ENCODE measurements at regions not wholly inside any gene's neighbourhood (a gene's known extent, or its start where the extent isn't known, plus 50 kb on each side); places are given as distances from the start of the nearest gene placed in this dataset.

DNA sequence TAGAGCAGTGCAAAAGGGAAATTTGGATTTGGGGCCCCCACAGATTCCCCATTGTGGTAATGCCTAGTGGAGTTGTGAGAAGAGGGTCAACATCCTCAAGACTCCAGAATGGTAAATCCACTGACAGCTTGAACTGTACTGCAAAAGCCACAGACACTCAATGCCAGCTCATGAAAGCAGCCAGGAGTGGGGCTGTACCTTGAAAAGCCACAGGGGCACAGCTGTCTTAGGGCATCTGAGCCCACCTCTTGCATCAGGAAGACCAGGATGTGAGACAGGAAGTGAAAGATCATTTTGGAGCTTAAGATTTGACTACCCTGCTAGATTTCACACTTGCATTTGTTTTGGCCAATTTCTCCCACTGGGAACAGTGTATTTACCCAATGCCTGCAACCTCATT lies 1548.9 kb upstream of the PCDH20 start:
- no peak for DNase-seq

GRCh38 chr13:62960723-62961122 lies 1545.1 kb upstream of the PCDH20 start:
- DNase-seq = no peak

- DNase-seq = no peak
These were observed 1518.2 kb upstream of the PCDH20 start for GRCh38 chr13:62933809-62934208.

DNA sequence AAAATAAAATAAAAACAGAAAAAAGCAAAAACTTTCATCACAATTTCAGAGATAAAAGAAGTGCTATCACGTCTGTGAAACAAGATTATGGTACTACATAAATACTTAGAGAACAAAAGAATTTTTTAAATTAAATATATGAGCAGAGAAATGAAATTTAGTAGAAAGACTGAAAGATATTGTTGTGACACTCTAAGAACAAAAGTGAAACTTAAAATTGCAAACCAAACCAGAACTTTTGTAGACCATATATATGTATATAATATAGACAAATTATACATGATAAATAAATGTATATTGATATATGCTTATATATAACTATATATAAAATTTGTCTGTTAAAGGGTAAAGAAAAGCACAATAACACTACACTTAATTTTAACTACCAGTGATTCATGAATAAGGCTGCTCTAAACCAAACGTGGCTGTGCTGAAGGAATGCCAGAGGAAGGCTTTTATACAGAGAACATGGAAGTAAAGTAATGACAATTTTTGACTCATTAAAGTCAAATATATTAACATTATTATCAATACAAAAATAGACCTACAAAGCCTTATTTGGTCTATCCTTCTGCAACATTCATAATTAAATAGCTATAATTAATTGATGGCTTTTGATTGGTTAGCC lies 1516.7 kb upstream of the PCDH20 start:
- no peak for DNase-seq

GRCh38 chr13:62931853-62932252 lies 1516.2 kb upstream of the PCDH20 start:
- no peak for DNase-seq

DNA sequence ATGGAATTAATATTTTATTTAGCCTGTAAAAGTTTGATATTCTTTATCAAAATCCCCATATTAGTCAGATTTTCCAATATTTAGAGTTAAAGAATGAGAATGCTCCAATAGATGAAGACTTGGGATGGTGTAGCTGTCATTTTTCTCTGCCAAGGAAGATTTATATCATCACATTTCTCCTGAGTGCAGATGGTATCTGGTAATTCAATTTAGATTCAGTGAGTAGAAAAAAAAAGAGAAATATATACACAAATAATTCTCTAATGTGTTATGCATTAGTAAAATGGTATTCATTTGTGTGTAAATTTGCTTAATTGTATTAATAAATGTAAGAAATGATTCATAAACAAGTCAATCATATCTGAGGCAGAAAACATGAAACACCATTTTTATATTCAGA lies 1508.7 kb upstream of the PCDH20 start:
- DNase-seq = no peak

DNA sequence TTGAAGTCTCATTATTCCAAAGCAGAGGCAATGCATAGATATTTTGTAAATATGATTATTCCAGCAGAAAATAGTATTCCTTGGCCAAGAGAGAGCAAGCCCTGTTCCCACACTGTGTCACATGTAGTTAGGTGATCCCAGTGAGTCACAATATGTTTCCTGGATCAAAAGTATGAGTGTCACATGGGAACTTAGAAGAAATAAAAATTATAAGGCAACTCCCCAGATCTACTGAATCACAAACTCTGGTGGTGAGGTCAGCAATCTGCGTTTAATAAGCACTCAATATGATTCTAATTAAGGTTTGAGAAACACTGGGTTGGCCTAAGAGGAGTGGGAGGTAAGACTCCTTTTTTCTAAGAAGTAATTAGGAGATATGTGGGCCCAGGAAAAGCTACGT lies 1504.5 kb upstream of the PCDH20 start:
- DNase-seq = no peak

- no peak for DNase-seq
These were observed 1503.8 kb upstream of the PCDH20 start for GRCh38 chr13:62919491-62919890.

- no peak for DNase-seq
These were observed 1495.0 kb upstream of the PCDH20 start for GRCh38 chr13:62910541-62911060.

GRCh38 chr13:62908321-62908720 lies 1492.7 kb upstream of the PCDH20 start:
- no peak for DNase-seq

DNA sequence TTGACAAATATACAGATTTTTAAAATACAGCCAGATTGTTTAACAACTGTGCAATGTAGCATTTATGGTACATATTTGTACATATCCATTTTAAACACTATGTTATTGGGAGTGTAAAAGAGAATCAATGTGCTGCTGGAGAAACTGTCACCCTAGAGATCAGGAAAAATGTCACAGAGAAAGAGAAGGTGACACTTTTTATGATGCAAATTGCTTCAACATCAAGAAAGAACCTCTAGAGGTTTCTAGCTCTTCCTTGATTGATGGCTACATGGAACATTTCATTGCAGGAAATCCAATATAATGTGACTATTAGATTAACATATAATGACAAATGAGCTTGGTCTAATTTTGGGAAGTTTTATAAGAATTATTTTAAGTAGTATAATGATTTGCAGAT lies 1491.2 kb upstream of the PCDH20 start:
- DNase-seq = no peak

DNA sequence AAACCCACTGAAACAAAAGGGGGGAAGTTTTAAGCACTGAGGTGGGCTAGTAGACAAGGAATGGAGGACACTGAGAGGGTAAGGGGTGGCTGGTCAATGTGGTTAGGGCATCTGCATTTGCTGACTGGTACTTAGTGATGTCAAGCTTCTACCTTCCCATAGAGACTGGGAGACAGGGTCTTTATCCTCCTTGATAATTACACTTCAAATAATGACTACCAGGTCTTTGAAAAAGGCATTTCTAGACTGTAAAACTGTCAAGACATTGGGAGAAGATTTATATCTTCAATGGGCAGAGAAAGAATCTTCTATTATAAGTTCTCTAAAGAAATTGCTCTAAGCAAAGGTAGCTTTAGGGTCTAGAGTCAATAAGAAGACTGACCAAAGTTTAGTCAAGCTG lies 1490.8 kb upstream of the PCDH20 start:
- no peak for DNase-seq

- DNase-seq = no peak
These were observed 1471.4 kb upstream of the PCDH20 start for GRCh38 chr13:62887046-62887445.

DNA sequence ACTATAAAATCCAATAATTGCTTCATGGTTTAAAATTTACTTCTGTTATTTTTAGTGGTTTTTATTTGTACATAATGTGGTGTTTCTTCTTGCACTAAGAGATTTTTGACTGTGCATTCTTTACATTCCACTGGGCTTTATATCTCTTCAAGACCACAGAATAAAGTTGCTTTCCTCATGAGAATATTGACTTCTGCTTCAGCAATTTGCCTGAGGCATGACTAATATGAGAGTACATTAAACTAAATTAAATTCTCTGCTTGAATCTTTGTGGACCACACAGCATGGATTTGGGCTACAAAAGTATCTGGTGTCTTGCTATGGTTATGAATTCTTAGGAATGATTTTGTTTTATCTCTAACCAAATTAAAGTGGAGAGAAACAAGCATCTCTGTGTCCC lies 1463.4 kb upstream of the PCDH20 start:
- DNase-seq = no peak

GRCh38 chr13:62875118-62875640 lies 1459.5 kb upstream of the PCDH20 start:
- DNase-seq = no peak

GRCh38 chr13:62850331-62850730 lies 1434.7 kb upstream of the PCDH20 start:
- DNase-seq = no peak

DNA sequence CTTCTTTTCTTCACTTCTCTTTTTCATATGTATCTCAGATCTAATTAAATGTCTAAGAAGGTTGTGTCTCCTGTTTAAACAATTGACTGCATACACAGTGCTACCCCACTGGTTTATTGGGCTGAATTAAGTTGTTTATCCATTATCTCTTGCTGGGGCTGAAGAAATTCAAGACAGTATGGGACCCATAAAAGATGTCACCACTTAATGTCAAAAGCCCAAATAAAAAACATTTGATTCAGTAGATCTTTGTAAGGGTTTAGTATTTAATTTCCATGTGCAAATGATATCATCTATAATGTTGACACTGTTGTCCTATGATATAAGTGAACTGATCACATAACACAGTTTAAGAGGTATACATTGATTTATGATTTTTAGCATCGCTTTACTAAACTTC lies 1431.9 kb upstream of the PCDH20 start:
- no peak for DNase-seq

GRCh38 chr13:62846302-62846701 lies 1430.7 kb upstream of the PCDH20 start:
- no peak for DNase-seq

- DNase-seq = no peak
These were observed 1423.7 kb upstream of the PCDH20 start for GRCh38 chr13:62839338-62839737.

GRCh38 chr13:62838929-62839328 lies 1423.3 kb upstream of the PCDH20 start:
- no peak for DNase-seq

GRCh38 chr13:62837895-62838294 lies 1422.2 kb upstream of the PCDH20 start:
- DNase-seq = no peak

GRCh38 chr13:62829486-62829885 lies 1413.8 kb upstream of the PCDH20 start:
- no peak for DNase-seq

DNA sequence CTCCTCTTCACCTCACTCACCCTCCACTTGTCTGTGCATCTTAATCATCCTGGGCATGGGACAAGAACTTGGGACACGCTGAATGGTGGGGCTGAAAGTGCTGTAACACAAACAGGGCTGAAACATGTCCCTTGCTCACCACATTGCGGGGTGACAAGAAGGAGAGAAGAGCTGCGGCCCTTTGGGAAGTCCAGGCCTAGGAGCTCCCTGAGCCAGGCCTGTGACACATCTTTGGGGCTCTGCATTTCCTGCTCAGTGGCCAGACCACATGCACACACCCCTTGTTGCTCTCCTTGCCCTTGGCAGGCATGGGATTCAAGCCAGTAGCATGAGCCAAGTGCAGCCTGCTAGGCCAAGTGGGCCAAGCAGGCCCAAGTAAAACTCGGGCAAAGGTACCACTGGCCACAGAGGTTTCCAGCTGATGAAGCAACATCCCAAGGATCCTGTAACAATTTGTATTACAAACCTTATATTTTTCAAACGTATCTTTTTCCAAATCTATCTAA lies 1384.3 kb upstream of the PCDH20 start:
- no peak for DNase-seq

DNA sequence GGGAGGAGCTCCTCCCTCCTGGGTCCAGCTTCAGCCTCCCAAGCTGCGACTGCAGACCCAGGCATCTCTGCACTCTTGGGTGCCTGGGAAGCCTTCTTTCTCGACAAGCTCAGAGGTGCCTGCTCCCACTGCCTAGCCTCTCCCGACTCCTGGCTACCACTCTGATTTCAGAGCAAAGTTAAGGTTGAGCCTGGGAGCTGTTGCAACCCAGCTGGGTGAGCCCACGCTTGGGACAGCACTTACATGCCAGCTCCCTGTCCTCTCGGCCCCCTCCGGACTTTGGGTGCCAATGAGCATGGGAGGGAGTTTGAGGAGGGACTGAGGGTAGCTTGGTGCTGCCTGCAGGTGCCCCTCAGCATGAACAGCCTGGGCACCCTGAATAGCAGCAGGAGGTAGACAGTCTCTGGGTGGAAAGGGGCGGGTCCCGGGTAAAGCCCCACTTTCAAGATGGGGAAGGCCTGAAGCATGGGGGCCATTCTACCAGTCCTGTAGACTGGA lies 1383.4 kb upstream of the PCDH20 start:
- DNase-seq = no peak

DNA sequence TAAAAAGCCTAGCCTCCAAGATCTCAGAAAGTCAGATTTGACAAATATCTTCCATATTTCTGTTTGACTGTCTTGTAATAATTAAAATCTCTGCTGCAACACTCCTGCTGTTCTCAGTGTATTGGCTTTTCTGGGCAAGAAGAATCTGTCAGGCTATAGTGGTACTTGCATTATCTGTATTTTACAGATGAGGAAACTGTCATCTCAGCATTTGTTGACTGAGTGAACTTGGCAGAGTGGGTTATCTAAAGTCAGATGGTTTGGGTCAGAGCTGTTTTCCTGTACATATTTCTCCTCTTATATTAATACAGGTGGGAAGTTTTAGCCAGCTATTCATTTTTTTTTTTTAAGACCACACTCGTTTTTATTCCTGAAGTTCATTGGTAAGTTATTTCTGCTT lies 1378.2 kb upstream of the PCDH20 start:
- no peak for DNase-seq
